DND-41 (cell line): ENCODE measurements at regions not wholly inside any gene's neighbourhood (a gene's known extent, or its start where the extent isn't known, plus 50 kb on each side); places are given as distances from the start of the nearest gene placed in this dataset.

ENCODE experiments used
- ATAC-seq: fragments of 200-7000 bp; cut with Tn5 transposase; 3 replicates; pipeline ENCODE4 v1.9.1; 2021; ENCODE audit warnings: low read depth; ENCODE audit not compliant: insufficient read depth
- DNase-seq: peaks from one replicate; pipeline ENCODE4 v3.0.0-alpha.2; 2020
- H2AFZ ChIP-seq: 2 replicates; pipeline ENCODE4 v1.6.0; 2012; ENCODE audit warnings: low read depth, low read length
- H3K27ac ChIP-seq: 2 replicates; pipeline ENCODE4 v1.5.1; 2012; ENCODE audit warnings: low read length, inconsistent platforms
- H3K27me3 ChIP-seq: fragments of 200-600 bp; sonication (generic); 2 replicates; pipeline ENCODE4 v1.6.0; 2012; ENCODE audit warnings: low read length, mild to moderate bottlenecking, inconsistent platforms; ENCODE audit not compliant: insufficient read depth, poor library complexity
- H3K36me3 ChIP-seq: 2 replicates; pipeline ENCODE4 v1.5.1; 2012; ENCODE audit warnings: low read length, inconsistent platforms; ENCODE audit not compliant: insufficient read depth
- H3K4me1 ChIP-seq: 2 replicates; pipeline ENCODE4 v1.5.1; 2012; ENCODE audit warnings: mild to moderate bottlenecking, low read length; ENCODE audit not compliant: insufficient read depth
- H3K4me2 ChIP-seq: 2 replicates; pipeline ENCODE4 v1.6.0; 2012; ENCODE audit warnings: mild to moderate bottlenecking, moderate library complexity, low read length, inconsistent platforms; ENCODE audit not compliant: insufficient read depth
- H3K4me3 ChIP-seq, 2 experiments: fragments of 200-600 bp in 1 of 2; shearing (Covaris generic) in 1 of 2; 2 replicates each; pipeline ENCODE4 v1.5.1; 2012 to 2016; ENCODE audit warnings: inconsistent platforms in 2 of 2, low read length in 2 of 2, mild to moderate bottlenecking in 2 of 2, low read depth in 1 of 2, moderate library complexity in 1 of 2
- H3K79me2 ChIP-seq: 2 replicates; pipeline ENCODE4 v1.6.0; 2012; ENCODE audit warnings: low read length, inconsistent platforms; ENCODE audit not compliant: insufficient read depth
- H3K9ac ChIP-seq: 2 replicates; pipeline ENCODE4 v1.6.0; 2012; ENCODE audit warnings: low read depth, mild to moderate bottlenecking, inconsistent platforms, low read length, moderate library complexity
- H3K9me3 ChIP-seq: 2 replicates; pipeline ENCODE4 v1.5.1; 2012; ENCODE audit warnings: low read length, moderate library complexity, mild to moderate bottlenecking, inconsistent platforms; ENCODE audit not compliant: insufficient read depth, severe bottlenecking
- H4K20me1 ChIP-seq: 2 replicates; pipeline ENCODE4 v1.6.0; 2012; ENCODE audit warnings: low read length; ENCODE audit not compliant: insufficient read depth
- EZH2 ChIP-seq: IDR thresholded peaks from 3 replicates; pipeline ENCODE4 v1.6.1; 2012; ENCODE audit warnings: borderline replicate concordance, low read depth, mild to moderate bottlenecking, moderate library complexity, low read length, inconsistent platforms; ENCODE audit not compliant: severe bottlenecking
- TF ChIP-seq, protein P1 (sequence below): IDR thresholded peaks from 2 replicates; pipeline ENCODE4 v1.5.1; 2012; ENCODE audit warnings: borderline replicate concordance, low read length, moderate library complexity, mild to moderate bottlenecking; ENCODE audit not compliant: poor library complexity, severe bottlenecking; ENCODE audit errors: extremely low read depth

DNA sequence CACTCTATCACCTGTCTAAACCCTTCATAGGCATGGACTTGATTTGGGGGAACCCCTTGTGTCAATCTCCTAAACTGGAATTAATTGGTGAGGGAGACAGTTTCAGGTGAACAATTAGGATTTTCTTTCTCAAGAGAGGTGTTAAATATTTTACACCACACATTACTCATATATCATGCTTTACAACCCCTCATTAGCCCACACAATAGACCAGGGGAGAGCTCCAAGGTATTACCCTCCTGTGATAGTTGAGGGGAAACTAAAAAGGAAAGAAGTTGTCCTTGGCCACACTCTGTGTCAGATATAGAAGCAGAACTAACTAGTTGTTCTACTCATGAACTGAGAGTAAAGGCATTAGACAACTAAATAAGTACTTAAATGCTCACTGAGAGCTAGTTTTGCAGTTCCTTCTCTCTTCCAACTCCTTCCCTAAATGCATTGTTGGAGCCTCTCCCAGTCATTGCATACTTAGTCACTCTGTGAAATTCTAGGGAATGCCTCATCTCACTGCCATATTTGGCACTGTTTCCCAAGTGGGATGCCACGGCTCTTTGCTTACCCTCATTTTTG, 183.7 kb upstream of the CEP162 start:
- Histone ChIP-seq H3K27ac (no peak overlapping the region), H3K79me2 (no peaks in the 10 kb centered on the region), H3K36me3 (no peaks in the 10 kb centered on the region), H3K9ac (no peak overlapping the region), H3K4me1 (no peaks in the 10 kb centered on the region), H4K20me1 (no peaks in the 10 kb centered on the region), H2AFZ (no peak overlapping the region), H3K4me2 (no peak overlapping the region), H3K4me3 (no peak overlapping the region), H3K27me3 (no peaks in the 10 kb centered on the region), H3K9me3 (no peaks in the 10 kb centered on the region)
- ATAC-seq = no peak
- no peak for DNase-seq
- no peak for TF ChIP-seq EZH2
- TF ChIP-seq, protein P1, sequence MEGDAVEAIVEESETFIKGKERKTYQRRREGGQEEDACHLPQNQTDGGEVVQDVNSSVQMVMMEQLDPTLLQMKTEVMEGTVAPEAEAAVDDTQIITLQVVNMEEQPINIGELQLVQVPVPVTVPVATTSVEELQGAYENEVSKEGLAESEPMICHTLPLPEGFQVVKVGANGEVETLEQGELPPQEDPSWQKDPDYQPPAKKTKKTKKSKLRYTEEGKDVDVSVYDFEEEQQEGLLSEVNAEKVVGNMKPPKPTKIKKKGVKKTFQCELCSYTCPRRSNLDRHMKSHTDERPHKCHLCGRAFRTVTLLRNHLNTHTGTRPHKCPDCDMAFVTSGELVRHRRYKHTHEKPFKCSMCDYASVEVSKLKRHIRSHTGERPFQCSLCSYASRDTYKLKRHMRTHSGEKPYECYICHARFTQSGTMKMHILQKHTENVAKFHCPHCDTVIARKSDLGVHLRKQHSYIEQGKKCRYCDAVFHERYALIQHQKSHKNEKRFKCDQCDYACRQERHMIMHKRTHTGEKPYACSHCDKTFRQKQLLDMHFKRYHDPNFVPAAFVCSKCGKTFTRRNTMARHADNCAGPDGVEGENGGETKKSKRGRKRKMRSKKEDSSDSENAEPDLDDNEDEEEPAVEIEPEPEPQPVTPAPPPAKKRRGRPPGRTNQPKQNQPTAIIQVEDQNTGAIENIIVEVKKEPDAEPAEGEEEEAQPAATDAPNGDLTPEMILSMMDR = no peak

DNA sequence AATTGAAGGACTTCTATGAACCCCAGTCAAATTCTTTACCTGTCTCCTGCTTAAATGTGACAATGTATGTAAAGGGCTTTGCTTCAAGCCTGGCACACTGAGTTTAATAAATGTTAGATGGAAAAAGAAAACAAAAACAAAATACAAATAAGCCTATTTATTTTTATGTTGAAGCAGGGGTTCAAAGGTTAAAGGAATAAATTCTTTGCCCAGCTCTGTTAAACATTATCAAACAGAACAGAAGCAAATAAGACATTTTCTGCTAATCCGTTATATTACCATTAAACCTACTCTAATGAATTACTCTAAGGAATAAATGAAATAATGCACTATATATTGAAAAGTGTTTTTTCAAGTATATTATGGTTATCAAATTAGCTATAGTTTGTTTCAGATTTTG, 182.5 kb upstream of the CEP162 start:
- TF ChIP-seq, protein P1 = no peak
- no peak for TF ChIP-seq EZH2
- Histone ChIP-seq H3K4me3 (no peak overlapping the region), H3K79me2 (no peaks in the 10 kb centered on the region), H3K4me1 (no peaks in the 10 kb centered on the region), H3K27me3 (no peaks in the 10 kb centered on the region), H3K4me2 (no peak overlapping the region), H3K27ac (no peak overlapping the region), H2AFZ (no peak overlapping the region), H3K9me3 (no peaks in the 10 kb centered on the region), H3K9ac (no peak overlapping the region), H3K36me3 (no peaks in the 10 kb centered on the region), H4K20me1 (no peaks in the 10 kb centered on the region)
- no peak for ATAC-seq
- DNase-seq = no peak

DNA sequence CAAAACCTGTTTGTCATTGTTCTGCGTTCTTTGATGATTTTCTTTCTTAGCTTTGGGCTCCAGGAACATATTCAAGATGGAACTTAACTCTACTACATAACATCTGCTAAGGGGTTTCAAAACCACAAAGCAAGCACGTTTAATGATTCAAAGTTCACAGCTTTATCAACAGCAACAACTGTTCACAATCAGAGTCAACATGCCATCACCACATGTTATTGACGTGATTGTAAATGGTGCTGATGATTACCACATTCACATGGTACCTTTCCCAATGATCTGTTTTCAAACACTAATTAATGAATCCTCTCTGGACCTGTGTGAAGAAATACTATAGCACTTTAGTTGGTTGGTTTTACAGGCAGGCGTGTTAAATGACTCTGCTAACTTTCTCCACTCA, 180.6 kb upstream of the CEP162 start:
- Histone ChIP-seq H3K9ac (no peak overlapping the region), H2AFZ (no peak overlapping the region), H3K4me2 (no peak overlapping the region), H4K20me1 (no peaks in the 10 kb centered on the region), H3K9me3 (no peaks in the 10 kb centered on the region), H3K36me3 (no peaks in the 10 kb centered on the region), H3K4me1 (no peaks in the 10 kb centered on the region), H3K4me3 (no peak overlapping the region), H3K79me2 (no peaks in the 10 kb centered on the region), H3K27me3 (no peaks in the 10 kb centered on the region), H3K27ac (no peak overlapping the region)
- no peak for TF ChIP-seq EZH2
- TF ChIP-seq, protein P1 = no peak
- no peak for ATAC-seq
- DNase-seq = no peak

DNA sequence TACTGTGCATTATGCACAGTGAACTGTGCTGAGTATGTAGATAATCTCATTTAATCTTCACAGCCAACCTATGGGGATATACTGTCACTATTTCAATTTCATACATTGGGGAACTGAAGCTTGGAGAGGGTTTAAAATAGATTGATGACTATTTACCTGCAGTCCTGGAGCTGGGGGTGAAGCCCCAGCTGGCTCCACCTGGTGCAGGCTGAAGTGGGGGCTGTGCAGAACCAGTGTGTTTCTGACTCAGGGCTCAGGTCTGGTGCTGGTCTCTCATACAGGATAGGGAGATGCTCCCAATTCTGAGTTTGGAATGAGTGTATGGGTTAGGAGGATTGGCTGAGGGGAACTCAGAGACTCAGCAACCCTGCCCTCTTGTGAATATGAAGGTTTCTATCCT, 176.1 kb upstream of the CEP162 start:
- Histone ChIP-seq H3K36me3 (no peaks in the 10 kb centered on the region), H3K27me3 (no peaks in the 10 kb centered on the region), H3K9ac (no peak overlapping the region), H3K4me2 (no peak overlapping the region), H2AFZ (no peak overlapping the region), H4K20me1 (no peaks in the 10 kb centered on the region), H3K4me1 (no peaks in the 10 kb centered on the region), H3K9me3 (no peaks in the 10 kb centered on the region), H3K79me2 (no peaks in the 10 kb centered on the region), H3K4me3 (no peak overlapping the region), H3K27ac (no peak overlapping the region)
- no peak for TF ChIP-seq EZH2
- TF ChIP-seq, protein P1 = no peak
- DNase-seq (no peak), ATAC-seq (no peak)
